GM18498 (cell line): ENCODE measurements at regions not wholly inside any gene's neighbourhood (a gene's known extent, or its start where the extent isn't known, plus 50 kb on each side); places are given as distances from the start of the nearest gene placed in this dataset.

Source experiments
- ATAC-seq: cut with Tn5 transposase; IDR thresholded peaks from one replicate; pipeline ENCODE4 v1.9.1; 2021; ENCODE audit warnings: mild to moderate bottlenecking, moderate library complexity; ENCODE audit not compliant: unreplicated experiment

GRCh38 chr7:15938115-15938514 is 251.6 kb upstream of the MEOX2 start:
- ATAC-seq: no peak

GRCh38 chr7:15937571-15937970 is 251.1 kb upstream of the MEOX2 start:
- ATAC-seq: no peak

- no peak for ATAC-seq
Observed at GRCh38 chr7:15936991-15937390, 250.5 kb upstream of the MEOX2 start.

GRCh38 chr7:15932318-15932717 is 245.8 kb upstream of the MEOX2 start:
- no peak for ATAC-seq

- no peak for ATAC-seq
Observed at GRCh38 chr7:15929411-15929810, 242.9 kb upstream of the MEOX2 start.

GRCh38 chr7:15925608-15926007 is 239.1 kb upstream of the MEOX2 start:
- ATAC-seq: no peak

GRCh38 chr7:15924910-15925309 is 238.4 kb upstream of the MEOX2 start:
- ATAC-seq: no peak

- ATAC-seq: no peak
Observed at GRCh38 chr7:15922002-15922401, 235.5 kb upstream of the MEOX2 start.

GRCh38 chr7:15921576-15921975 is 235.1 kb upstream of the MEOX2 start:
- no peak for ATAC-seq

- ATAC-seq: no peak
Observed at GRCh38 chr7:15920953-15921352, 234.5 kb upstream of the MEOX2 start.

- ATAC-seq: no peak
Observed at GRCh38 chr7:15916681-15917380, 230.3 kb upstream of the MEOX2 start.

- ATAC-seq: no peak
Observed at GRCh38 chr7:15915686-15916293, 229.3 kb upstream of the MEOX2 start.

- ATAC-seq: no peak
Observed at GRCh38 chr7:15914611-15915010, 228.1 kb upstream of the MEOX2 start.

- ATAC-seq: no peak
Observed at GRCh38 chr7:15906436-15906835, 220.0 kb upstream of the MEOX2 start.

- ATAC-seq: no peak
Observed at GRCh38 chr7:15905251-15906040, 219.0 kb upstream of the MEOX2 start.

GRCh38 chr7:15891151-15891881 is 204.8 kb upstream of the MEOX2 start:
- no peak for ATAC-seq

- ATAC-seq: no peak
Observed at GRCh38 chr7:15889507-15889906, 203.0 kb upstream of the MEOX2 start.

GRCh38 chr7:15888090-15888489 is 201.6 kb upstream of the MEOX2 start:
- ATAC-seq: no peak

GRCh38 chr7:15886626-15887025 is 200.1 kb upstream of the MEOX2 start:
- ATAC-seq: no peak

- no peak for ATAC-seq
Observed at GRCh38 chr7:15885678-15886077, 199.2 kb upstream of the MEOX2 start.

GRCh38 chr7:15874774-15875173 is 188.3 kb upstream of the MEOX2 start:
- ATAC-seq: no peak
